ENCODE measurements at regions not wholly inside any gene's neighbourhood (a gene's known extent, or its start where the extent isn't known, plus 50 kb on each side); places are given as distances from the start of the nearest gene placed in this dataset.
"Not testable (repeated sequence)": the region's sequence is repeated elsewhere in the genome, so short reads cannot be mapped to it uniquely, and the experiment has no call there.

DNA sequence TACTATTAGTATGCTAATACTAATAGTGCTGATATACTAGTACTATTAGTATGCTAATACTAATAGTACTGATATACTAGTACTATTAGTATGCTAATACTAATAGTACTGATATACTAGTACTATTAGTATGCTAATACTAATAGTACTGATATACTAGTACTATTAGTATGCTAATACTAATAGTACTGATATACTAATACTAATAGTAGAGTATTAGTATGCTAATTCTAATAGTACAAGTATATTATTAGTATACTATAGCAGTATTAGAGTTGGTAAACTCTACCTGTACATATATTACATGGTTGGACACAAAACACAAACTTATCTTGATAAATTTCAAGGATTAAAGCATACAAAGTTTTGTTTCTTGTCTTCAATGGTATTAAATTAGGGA is 722.9 kb downstream of the TRHDE start:
- TF ChIP-seq, protein P1, sequence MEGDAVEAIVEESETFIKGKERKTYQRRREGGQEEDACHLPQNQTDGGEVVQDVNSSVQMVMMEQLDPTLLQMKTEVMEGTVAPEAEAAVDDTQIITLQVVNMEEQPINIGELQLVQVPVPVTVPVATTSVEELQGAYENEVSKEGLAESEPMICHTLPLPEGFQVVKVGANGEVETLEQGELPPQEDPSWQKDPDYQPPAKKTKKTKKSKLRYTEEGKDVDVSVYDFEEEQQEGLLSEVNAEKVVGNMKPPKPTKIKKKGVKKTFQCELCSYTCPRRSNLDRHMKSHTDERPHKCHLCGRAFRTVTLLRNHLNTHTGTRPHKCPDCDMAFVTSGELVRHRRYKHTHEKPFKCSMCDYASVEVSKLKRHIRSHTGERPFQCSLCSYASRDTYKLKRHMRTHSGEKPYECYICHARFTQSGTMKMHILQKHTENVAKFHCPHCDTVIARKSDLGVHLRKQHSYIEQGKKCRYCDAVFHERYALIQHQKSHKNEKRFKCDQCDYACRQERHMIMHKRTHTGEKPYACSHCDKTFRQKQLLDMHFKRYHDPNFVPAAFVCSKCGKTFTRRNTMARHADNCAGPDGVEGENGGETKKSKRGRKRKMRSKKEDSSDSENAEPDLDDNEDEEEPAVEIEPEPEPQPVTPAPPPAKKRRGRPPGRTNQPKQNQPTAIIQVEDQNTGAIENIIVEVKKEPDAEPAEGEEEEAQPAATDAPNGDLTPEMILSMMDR (IDR thresholded peaks at IDR 0.05), result not testable (repeated sequence)
- not testable (repeated sequence) for TF ChIP-seq EZH2 (IDR thresholded peaks at IDR 0.05; ENCODE audit: borderline replicate concordance, insufficient read depth, low read depth, low read length, poor library complexity, severe bottlenecking)

Measured in B cell (primary cell).